Loucy (cell line): ENCODE measurements at regions not wholly inside any gene's neighbourhood (a gene's known extent, or its start where the extent isn't known, plus 50 kb on each side); places are given as distances from the start of the nearest gene placed in this dataset.

Source experiments
- H2AFZ ChIP-seq: fragments of 200-600 bp; sonication (generic); 2 replicates; pipeline ENCODE4 v1.6.0; 2016; ENCODE audit warnings: antibody characterized with exemption, mild to moderate bottlenecking, low read length, moderate library complexity
- H3F3A ChIP-seq: fragments of 200-600 bp; 2 replicates; pipeline ENCODE4 v1.6.0; 2016; ENCODE audit warnings: antibody characterized with exemption, low read depth, mild to moderate bottlenecking
- H3K27me3 ChIP-seq: fragments of 200-600 bp; sonication (generic); 2 replicates; pipeline ENCODE4 v1.6.1; 2014; ENCODE audit warnings: low read length, mild to moderate bottlenecking; ENCODE audit not compliant: insufficient read depth, poor library complexity, severe bottlenecking
- H3K36me3 ChIP-seq: fragments of 200-600 bp; sonication (generic); 2 replicates; pipeline ENCODE4 v1.6.1; 2016; ENCODE audit warnings: low read length; ENCODE audit not compliant: insufficient read depth
- H3K4me1 ChIP-seq: fragments of 200-600 bp; sonication (generic); 2 replicates; pipeline ENCODE4 v1.5.1; 2014; ENCODE audit warnings: low read length, mild to moderate bottlenecking; ENCODE audit not compliant: insufficient read depth, poor library complexity, severe bottlenecking
- H3K4me2 ChIP-seq: fragments of 200-600 bp; sonication (generic); 2 replicates; pipeline ENCODE4 v1.6.0; 2014; ENCODE audit warnings: antibody characterized with exemption, low read length, low read depth, mild to moderate bottlenecking; ENCODE audit not compliant: poor library complexity, severe bottlenecking
- H3K4me3 ChIP-seq: fragments of 200-600 bp; sonication (generic); 2 replicates; pipeline ENCODE4 v1.5.1; 2014; ENCODE audit warnings: low read length, mild to moderate bottlenecking, mixed read lengths; ENCODE audit not compliant: poor library complexity, severe bottlenecking
- H3K79me2 ChIP-seq: fragments of 200-600 bp; sonication (generic); 2 replicates; pipeline ENCODE4 v1.6.1; 2014; ENCODE audit warnings: low read length; ENCODE audit not compliant: insufficient read depth
- H3K9ac ChIP-seq: fragments of 200-600 bp; sonication (generic); 2 replicates; pipeline ENCODE4 v1.6.0; 2014; ENCODE audit warnings: mild to moderate bottlenecking, low read depth, low read length, moderate library complexity; ENCODE audit not compliant: poor library complexity, severe bottlenecking
- H3K9me2 ChIP-seq: fragments of 200-600 bp; sonication (generic); replicated peaks from 2 replicates; pipeline ENCODE4 v1.6.1; 2016; ENCODE audit warnings: low read depth, low read length, mixed read lengths
- H3K9me3 ChIP-seq: fragments of 200-600 bp; sonication (generic); 2 replicates; pipeline ENCODE4 v1.6.1; 2014; ENCODE audit warnings: mild to moderate bottlenecking, antibody characterized with exemption, low read length, low read depth; ENCODE audit not compliant: insufficient read depth
- H4K20me1 ChIP-seq: fragments of 200-600 bp; sonication (generic); 2 replicates; pipeline ENCODE4 v1.6.0; 2014; ENCODE audit warnings: antibody characterized with exemption, low read length, mild to moderate bottlenecking; ENCODE audit not compliant: insufficient read depth, poor library complexity, severe bottlenecking
- CTCF ChIP-seq: fragments of 200-600 bp; sonication (generic); conservative IDR thresholded peaks from 2 replicates; pipeline ENCODE4 v1.5.1; 2014; ENCODE audit warnings: mild to moderate bottlenecking, antibody characterized with exemption, low read length
- EZH2phosphoT487 ChIP-seq: fragments of 200-600 bp; IDR thresholded peaks from 2 replicates; pipeline ENCODE4 v1.6.1; 2018; ENCODE audit warnings: antibody characterized with exemption, mild to moderate bottlenecking, moderate library complexity, borderline replicate concordance

GRCh38 chr5:14965815-14966214 lies 94.2 kb upstream of the ANKH start:
- Histone ChIP-seq H2AFZ (no peak overlapping the region), H3K9ac (no peak overlapping the region), H4K20me1 (no peaks in the 10 kb centered on the region), H3K27me3 (no peaks in the 10 kb centered on the region), H3K9me2 (no peaks in the 10 kb centered on the region), H3K79me2 (no peaks in the 10 kb centered on the region), H3K4me3 (no peak overlapping the region), H3K9me3 (no peaks in the 10 kb centered on the region), H3K4me2 (no peak overlapping the region), H3K4me1 (peaks cover 1% of the 10 kb centered on the region), H3F3A (no peaks in the 10 kb centered on the region), H3K36me3 (no peaks in the 10 kb centered on the region)
- no peak for TF ChIP-seq EZH2phosphoT487
- no peak for TF ChIP-seq CTCF

- H3K4me3 ChIP-seq: no peak overlapping the region
- H4K20me1 ChIP-seq: no peaks in the 10 kb centered on the region
- TF ChIP-seq EZH2phosphoT487 (no peak), CTCF (no peak)
- H3K27me3 ChIP-seq: no peaks in the 10 kb centered on the region
- no peak overlapping the region for H2AFZ ChIP-seq
- no peaks in the 10 kb centered on the region for H3K4me1 ChIP-seq
- H3K9ac ChIP-seq: no peak overlapping the region
- no peaks in the 10 kb centered on the region for H3K9me3 ChIP-seq
- H3K36me3 ChIP-seq: no peaks in the 10 kb centered on the region
- no peaks in the 10 kb centered on the region for H3F3A ChIP-seq
- H3K9me2 ChIP-seq: no peaks in the 10 kb centered on the region
- H3K79me2 ChIP-seq: no peaks in the 10 kb centered on the region
- H3K4me2 ChIP-seq: no peak overlapping the region
Observed at GRCh38 chr5:14962604-14963003, 91.0 kb upstream of the ANKH start.

- no peak for TF ChIP-seq CTCF
- no peak for TF ChIP-seq EZH2phosphoT487
- Histone ChIP-seq H3F3A (no peaks in the 10 kb centered on the region), H2AFZ (no peak overlapping the region)
Observed at GRCh38 chr5:14960120-14960462, 88.5 kb upstream of the ANKH start.

More at GRCh38 chr5:14960120-14960462, 88.5 kb upstream of the ANKH start:
- Histone ChIP-seq H3K27me3 (no peaks in the 10 kb centered on the region), H3K79me2 (no peaks in the 10 kb centered on the region), H3K4me1 (no peaks in the 10 kb centered on the region), H3K36me3 (no peaks in the 10 kb centered on the region), H3K9ac (no peak overlapping the region), H3K9me2 (no peaks in the 10 kb centered on the region), H4K20me1 (no peaks in the 10 kb centered on the region), H3K4me2 (no peak overlapping the region), H3K9me3 (no peaks in the 10 kb centered on the region), H3K4me3 (no peak overlapping the region)
